Putamen (tissue), 1 donor: ENCODE measurements at regions not wholly inside any gene's neighbourhood (a gene's known extent, or its start where the extent isn't known, plus 50 kb on each side); places are given as distances from the start of the nearest gene placed in this dataset.

ENCODE experiments used
- DNase-seq: peaks from one replicate; pipeline ENCODE4 v3.0.0-alpha.2; 2016; ENCODE audit warnings: low spot score

GRCh38 chr14:71202881-71203280 is 295.6 kb downstream of the PCNX1 start:
- DNase-seq = no peak

- no peak for DNase-seq
Measured at GRCh38 chr14:71203306-71203705, 296.0 kb downstream of the PCNX1 start.

GRCh38 chr14:71204231-71204630 is 297.0 kb downstream of the PCNX1 start:
- no peak for DNase-seq

GRCh38 chr14:71204768-71205167 is 297.5 kb downstream of the PCNX1 start:
- no peak for DNase-seq

GRCh38 chr14:71206123-71206522 is 298.9 kb downstream of the PCNX1 start:
- DNase-seq = no peak

- peak; percentile 80 for DNase-seq
Measured at GRCh38 chr14:71206766-71207371, 299.6 kb downstream of the PCNX1 start.

GRCh38 chr14:71208702-71209357 is 301.6 kb downstream of the PCNX1 start:
- DNase-seq = no peak

GRCh38 chr14:71209888-71210287 is 302.6 kb downstream of the PCNX1 start:
- no peak for DNase-seq

GRCh38 chr14:71212093-71212492 is 304.8 kb downstream of the PCNX1 start:
- DNase-seq = no peak

- DNase-seq = no peak
Measured at GRCh38 chr14:71212683-71213107, 305.4 kb downstream of the PCNX1 start.

GRCh38 chr14:71214241-71214640 is 307.0 kb downstream of the PCNX1 start:
- no peak for DNase-seq

- DNase-seq = no peak
Measured at GRCh38 chr14:71220462-71220861, 313.2 kb downstream of the PCNX1 start.

GRCh38 chr14:71221119-71221518 is 313.9 kb downstream of the PCNX1 start:
- DNase-seq = no peak

GRCh38 chr14:71225113-71225512 is 317.9 kb downstream of the PCNX1 start:
- DNase-seq = no peak

GRCh38 chr14:71228711-71229110 is 321.5 kb downstream of the PCNX1 start:
- no peak for DNase-seq

GRCh38 chr14:71229875-71230274 is 322.6 kb downstream of the PCNX1 start:
- DNase-seq = no peak

- no peak for DNase-seq
Measured at GRCh38 chr14:71230897-71231296, 323.6 kb downstream of the PCNX1 start.

- no peak for DNase-seq
Measured at GRCh38 chr14:71231521-71232393, 324.5 kb downstream of the PCNX1 start.

- DNase-seq = no peak
Measured at GRCh38 chr14:71232506-71232905, 325.2 kb downstream of the PCNX1 start.

- DNase-seq = peak; percentile 34
Measured at GRCh38 chr14:71235875-71236274, 328.6 kb downstream of the PCNX1 start.

GRCh38 chr14:71236487-71236886 is 329.2 kb downstream of the PCNX1 start:
- DNase-seq = no peak

GRCh38 chr14:71237556-71237955 is 330.3 kb downstream of the PCNX1 start:
- no peak for DNase-seq

- no peak for DNase-seq
Measured at GRCh38 chr14:71238835-71239234, 331.6 kb downstream of the PCNX1 start.
